DMS 273 (cell line): ENCODE measurements at regions not wholly inside any gene's neighbourhood (a gene's known extent, or its start where the extent isn't known, plus 50 kb on each side); places are given as distances from the start of the nearest gene placed in this dataset.

Experiments
- DNase-seq: peaks from one replicate; lab custom pipeline; 2025; ENCODE audit not compliant: unreplicated experiment; lab: John Stamatoyannopoulos, UW

DNA sequence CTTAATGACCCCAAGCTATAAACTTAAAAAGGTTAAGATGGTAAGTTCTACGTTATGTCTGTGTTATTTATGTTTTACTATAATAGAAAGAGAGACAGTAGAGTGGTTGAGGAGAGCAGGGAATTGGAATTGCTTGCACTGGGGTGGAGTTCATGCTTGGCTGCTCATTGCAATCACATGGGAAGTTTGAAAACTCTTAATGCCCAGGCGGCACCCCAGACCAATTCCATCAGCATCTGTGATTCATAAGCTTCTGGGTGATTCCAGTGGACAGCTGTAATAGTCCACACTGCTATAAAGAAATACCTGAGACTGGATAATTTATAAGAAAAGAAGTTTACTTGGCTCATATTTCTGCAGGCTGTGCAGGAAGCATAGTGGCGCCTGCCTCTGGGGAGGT is 323.9 kb upstream of the MSX2 start:
- DNase-seq = no peak

DNA sequence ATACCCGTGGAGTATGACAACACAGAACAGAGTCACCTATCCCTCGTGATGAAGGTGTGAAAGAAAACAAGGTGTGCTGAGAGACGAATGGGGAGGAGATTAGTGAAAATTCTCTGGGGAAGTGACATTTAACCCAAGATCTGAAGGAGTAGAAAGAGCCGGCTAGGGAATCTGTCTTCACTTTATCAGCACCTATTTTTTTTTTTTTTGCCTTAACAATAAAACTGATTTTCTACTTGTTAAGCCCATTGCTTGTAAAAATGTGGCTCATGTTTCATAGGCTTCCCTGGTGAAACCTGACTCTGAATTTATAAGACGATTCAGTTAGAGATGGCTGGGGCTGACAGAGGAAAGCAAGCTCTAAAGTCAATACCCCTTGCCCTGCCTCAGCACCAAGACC is 322.6 kb upstream of the MSX2 start:
- no peak for DNase-seq

DNA sequence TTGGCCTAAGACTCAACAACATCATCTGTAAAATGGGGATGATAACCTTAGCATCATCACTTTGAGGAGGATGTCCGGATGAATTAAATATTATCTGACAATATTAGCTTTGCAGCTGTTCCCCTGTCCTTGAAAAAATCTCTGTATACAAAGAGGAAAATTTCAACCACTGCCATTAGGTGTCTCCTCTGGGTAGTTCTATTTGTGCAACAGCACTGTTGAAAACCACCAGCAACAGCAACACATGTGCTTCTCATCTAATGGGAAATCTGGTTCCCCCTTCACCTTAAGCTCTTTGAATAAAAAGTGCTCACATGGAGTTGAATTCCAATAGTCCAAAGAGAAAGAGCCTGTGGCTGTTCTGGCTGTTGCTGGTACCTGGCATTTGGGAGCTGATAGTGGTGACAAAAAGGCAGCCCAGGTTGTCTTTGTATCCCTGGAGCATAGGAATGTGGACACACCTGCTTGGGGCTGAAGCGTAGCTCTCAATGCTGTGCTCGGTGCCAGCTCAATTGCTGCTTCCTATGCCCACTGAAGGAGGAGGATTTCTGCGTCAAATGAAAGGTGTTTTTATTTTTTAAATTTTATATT is 322.1 kb upstream of the MSX2 start:
- no peak for DNase-seq

DNA sequence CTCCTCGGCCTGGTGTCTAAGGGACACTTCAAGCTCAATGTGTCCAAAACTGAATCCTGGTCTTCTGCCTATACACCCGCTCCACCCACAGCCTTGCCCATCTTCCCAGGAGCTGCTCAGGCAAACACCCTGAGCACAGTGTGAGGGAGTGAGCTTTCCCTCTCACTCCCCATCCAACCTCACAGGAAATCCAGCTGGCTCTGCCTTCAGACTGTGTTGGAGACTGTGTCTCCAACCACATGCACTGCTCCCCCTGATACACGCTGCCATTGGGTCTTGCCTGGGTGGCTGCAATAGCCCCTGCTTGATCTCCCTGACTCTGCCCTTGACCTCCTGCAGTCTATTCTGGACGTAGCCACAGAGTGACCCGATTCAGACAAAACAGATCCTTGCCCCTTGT is 319.5 kb upstream of the MSX2 start:
- DNase-seq = no peak

DNA sequence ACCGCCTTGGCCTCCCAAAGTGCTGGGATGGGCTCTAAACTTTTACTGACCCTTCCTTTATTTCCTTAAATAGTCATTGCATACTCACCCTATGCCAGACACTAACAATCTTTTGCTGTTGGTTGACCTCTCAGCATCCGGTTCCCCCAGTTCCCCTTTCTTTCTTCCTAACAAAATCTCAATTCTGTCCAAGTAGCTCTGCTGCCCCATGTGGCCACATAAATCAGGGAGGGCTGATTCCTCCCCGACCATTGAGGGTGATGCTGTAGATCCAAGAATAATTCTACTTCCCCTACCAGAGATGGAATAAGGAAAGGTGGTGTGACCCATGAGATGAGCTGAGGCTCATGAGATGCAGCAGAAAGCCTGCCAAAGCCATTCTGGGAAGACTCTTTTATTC is 315.3 kb upstream of the MSX2 start:
- DNase-seq = no peak

DNA sequence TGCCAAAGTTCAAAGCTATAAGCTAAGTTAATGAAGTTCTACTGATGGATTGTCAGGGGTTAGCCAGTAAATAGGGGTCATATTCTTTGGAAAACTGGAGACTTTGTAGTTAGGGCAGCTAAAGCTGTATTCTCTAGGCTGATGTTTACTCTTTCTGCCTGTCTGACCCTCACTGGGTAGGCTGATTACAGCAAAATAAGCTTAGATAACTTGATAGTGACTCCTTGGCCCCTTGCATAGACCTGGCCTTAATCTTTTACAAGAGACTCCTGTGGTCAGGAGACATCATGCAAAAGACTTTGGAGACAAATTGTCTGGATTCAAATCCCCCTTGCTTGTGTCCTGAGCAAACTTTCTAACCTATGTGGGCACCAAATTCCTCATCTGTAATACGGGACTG is 314.4 kb upstream of the MSX2 start:
- no peak for DNase-seq

DNA sequence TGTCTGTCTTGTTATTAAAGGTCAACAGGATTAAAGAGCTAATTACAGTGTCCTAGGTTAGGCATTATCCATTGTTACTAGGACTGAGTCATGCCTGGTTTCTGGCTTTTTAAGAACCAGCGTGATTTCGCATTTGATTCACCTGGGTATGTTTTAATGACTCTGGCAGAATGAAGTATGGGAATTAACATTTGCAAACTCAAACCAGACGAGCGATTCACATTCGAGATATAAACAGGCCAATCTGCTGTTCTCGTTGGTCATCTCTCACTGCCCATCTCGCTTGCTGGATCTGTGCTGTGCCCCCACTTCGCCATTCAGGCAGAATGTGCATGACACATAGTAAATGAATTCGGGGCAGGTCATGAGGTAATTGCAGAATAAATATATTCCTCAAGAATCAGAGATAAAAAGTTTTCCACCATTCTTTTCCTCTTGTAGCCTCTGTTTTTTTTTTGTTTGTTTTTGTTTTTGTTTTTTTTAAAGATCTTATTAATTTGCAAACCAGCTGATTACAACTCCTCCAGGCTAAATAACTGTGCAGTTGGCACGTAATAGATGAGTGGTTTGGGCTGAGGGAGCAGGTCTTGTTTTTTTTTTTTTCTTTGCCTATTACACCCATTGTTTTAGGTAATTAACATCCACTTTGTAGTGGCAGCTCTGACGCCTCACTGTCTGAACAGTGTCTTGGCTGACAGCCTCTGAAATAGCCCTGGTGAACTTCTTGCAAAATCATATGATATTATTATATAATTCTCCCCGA is 313.5 kb upstream of the MSX2 start:
- DNase-seq = no peak

DNA sequence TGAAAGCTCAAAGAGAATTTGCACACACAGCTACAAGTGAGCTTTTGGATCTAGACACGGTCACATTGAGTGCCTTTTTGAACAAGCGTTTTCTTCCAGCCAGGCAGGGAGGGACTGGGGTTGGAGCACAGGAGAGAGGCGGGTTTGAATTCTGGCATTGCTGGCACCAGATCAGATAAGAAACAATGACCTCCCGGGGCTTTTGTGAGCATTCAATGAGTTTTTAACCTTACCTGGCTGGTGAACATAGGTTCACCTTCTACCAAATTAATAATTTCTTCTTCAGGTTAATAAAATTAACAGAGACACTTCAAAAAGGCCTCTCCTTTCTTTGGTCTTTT is 312.9 kb upstream of the MSX2 start:
- DNase-seq = no peak

DNA sequence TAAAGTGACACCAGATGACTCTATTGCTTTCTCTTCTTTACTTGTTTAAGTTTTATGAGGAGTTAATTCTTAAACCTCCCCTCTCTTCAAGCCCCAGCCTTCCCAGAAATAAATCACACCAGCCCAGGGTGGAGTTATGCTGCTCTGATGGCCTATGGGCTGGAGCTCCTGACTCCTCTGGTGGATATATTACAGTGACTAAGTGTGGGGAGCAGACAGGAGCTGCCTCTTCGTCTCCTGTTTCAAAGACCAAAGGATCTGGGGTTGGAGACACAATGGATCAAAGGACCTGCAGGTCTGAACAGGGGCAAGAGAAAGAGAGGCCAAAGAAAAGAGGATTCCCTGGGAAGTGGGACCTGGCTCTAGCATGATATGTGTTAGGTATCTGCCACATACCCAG is 312.0 kb upstream of the MSX2 start:
- no peak for DNase-seq

DNA sequence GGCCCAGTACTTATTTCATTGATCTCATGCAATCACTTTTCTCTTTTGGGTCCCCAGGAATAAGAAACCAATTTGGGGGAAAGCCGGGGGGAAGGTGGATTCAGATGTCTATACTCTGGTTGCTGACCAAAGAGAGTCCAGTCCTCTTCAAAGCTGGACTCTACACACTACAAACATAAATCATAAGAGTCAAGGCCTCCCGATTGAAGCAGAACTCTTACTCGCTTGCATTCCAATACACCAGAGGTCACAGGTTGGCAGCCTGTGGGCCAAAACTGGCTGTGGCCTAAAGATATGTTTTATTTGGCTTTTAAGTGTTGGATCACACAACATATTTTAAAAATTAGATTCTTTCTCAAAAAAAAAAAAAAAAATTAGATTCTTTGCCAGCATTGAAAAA is 311.4 kb upstream of the MSX2 start:
- no peak for DNase-seq

DNA sequence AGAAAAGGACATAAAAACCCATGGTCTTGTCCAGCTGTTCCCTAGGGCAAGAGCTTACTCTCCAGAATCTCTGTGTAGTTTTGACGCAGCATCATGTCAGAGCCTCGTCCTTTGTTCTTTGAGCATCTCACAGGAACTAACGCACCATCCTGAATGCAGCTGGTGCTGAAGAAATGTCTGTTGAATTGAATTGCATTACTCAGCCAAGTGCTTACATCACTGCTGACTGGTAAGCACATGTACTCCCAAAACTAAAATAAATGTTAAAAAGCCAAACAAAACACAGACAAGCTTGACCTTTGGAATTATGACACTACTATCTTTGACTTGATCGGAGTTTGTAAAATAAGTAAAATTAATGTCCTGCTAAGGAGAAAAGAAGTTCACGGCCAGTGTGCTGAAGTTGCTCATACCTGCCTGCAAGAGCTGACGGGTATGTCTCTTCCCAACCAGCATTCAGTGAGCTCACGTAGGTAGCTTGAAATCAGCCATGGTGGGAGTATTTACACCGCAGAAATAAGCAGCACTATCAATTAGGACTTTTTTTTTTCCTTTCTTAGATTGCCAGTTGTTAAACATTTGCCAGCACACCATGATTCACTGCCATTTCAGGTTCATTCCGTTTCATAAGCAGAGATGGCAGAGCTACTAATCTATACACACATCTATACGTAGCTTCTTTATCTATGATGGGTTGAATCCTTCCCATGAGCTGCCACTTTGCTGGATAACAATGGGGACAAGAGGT is 310.6 kb upstream of the MSX2 start:
- DNase-seq = no peak

DNA sequence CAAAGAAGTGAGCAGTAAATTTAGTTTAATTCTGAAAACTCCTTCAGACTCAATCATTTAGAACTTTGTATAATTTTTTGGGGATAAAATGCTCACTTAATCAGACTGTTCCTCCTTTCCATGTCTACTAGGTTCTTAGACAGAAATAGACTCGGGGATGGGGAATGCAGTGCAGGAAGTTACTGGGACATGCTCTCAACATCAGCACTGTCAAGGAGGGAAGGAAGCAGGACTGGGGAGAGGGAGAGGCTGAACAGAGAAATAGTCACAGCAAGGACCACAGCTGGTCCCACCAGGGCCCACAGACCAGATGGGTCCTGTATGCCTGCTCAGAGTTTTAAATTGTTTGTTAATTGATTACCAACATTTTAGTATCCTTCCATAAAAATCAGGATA is 310.1 kb upstream of the MSX2 start:
- no peak for DNase-seq

DNA sequence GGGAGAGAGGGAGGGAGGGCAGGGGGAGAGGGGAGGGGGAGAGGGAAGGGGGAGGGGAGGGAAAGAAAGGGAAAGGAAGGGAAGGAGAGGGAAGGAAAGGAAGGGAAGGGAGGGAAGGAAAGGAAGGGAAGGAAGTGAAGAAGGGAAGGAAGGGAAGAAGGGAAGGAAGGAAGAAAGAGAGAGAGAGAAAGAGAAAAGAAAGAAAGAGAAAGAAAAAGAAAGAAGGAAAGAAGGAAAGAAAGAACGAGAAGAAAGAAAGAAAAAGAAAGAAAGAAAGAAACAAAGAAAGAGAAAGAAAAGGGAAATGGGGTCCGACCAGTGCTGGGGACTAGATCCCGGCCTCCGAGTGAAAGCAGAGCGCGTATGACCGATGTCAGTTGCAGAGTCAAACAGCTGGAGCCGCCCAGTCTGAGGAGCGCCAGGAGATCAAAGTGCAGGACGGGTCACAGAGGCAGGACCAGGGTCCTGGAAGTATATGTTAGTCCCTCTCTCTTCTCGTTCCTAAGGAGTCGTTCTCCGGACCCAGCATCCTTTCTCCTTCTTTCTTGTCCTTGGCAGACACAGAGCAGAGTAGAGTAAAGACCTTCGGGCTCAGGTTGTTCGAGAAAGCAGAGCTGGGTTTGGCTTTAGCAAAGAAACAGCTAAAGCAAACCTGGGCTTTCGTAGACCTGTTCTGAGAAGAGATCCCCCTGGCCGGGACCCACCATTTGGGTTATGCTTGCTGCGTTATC is 305.4 kb upstream of the MSX2 start:
- DNase-seq = no peak

DNA sequence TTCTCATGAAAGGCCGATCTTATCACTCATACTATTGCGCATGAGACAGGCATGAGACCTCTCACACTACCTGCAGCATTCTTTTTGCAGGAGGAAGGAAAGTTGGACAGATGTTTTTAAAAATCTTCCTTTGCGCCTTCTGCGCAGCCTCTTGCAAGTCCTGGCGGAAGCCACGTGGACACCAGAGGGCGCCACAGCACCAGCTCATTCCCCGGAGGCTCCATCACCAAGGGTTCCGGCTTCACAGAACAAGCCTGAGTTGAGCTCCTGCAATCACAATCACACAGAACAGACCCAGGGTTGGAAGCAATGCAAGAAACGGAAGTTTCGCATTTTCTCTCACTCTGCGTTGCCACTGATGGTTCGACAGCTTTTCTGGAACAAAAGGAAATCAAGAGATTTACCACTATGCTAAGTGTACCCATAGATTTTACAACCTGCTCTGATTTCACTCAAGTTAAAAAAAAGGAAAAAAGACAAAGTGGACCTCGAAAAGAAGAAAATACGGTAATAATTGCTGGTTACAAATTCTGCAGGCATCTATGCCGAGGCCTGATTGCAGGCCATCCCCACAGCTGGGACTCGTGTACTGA is 304.7 kb upstream of the MSX2 start:
- DNase-seq = peak; percentile 85

DNA sequence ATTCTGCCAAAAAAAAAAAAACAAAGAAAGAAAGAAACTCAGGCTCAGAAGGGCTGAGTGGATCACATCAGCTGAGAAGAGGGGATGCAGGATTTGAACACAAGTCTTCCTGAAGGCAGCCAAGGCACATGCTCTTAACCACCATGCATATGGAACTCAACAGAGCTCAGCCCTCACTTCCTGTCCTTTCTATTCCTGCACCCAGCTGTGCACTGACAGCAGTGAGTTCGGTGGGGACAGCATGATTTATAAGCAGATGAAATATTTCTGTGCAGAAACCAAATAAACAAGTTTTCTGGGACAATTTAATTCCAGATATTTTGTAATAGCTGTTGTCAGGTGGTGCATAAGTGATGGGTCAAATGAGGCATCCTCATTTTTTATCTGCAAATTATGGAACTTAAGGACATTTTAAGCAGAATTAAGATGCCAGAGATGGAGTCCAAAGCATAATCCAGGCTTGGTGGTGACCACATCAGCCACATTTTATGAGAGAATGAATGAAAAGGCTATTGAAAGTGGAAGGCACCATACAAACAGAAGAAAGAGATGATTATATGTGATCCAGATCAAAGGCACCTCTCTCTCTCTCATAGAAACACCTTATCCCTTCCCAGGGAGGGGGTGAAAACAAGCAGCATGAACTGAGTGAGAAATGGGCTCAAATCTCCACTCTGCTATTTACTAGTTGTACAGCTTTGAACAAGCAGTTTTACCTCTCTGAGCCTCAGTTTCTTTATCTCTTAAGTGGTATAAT is 303.6 kb upstream of the MSX2 start:
- DNase-seq = no peak

DNA sequence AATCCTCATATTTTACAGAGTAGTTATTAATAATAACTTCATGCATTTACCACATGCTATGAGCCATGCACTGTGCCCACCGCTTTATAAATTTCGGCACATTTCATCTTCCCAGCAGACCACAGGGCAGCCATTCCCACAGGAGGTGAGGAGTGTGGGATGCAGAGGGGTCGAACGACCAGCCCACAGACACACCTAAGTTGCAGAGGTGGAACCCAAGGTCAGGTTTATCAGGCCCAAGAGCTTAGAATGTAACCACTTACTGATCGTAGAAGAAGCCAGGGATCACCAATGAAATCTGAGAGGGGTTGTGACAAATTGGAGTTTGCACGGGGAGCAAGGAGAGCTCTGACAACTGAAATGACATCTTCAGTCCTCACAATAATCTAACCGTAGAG is 303.0 kb upstream of the MSX2 start:
- DNase-seq = no peak

DNA sequence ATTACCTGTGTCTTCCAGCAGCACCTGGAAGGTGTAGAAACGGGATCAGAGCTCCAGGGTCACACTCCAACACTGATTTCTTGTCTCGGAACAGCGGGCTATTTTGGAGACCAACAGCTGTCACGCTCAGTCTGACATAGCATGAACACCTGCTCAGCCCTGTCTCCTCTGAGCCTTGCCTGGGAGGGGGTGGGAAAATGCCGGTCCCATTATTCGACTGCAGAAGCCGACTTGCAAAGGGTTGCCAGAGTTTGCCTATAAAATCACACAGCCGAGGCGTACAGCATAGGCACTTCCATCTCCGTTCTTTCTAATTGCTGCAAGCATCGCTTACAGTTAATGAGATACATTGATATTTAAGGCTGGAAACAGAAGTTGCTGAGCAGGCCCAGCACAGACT is 300.8 kb upstream of the MSX2 start:
- DNase-seq = peak; percentile 15

DNA sequence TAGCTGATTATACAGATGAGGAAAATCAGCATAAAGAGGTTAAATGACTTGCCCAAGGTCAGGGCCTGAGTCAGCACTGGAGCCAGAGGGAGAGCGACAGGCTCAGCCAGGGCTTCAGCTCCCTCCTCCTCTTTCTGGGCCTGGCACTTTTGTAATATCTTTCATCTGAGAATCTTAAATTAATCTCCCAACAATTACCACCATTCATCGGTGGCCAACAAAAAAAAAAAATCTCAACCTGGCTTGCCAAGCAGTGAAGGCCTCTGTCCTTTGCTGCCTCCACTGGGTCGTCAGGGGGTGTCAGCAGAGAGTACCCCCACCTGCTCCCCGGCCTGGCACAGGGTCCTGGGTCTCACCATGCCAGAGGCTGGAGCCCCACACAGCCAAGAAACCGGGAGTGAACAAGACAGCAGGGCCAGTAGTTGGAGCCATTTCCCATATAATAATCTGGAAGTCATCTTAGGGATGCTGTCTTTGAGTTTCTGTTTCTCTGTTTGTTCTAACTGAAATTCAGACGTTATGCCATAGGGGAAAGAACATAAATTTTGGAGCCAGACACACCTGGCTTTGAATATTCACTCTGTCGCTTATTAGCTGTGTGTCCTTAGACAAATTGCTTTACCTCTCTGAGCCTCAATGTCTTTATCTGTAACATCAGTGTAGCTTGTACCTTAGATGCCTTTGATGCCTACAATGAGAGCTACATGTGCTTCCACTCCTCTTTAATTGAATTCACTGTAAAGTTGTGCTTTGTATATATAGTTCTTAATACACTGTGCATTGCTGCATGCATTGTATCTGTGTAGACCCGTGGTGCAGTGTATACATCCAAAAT is 299.9 kb upstream of the MSX2 start:
- no peak for DNase-seq

DNA sequence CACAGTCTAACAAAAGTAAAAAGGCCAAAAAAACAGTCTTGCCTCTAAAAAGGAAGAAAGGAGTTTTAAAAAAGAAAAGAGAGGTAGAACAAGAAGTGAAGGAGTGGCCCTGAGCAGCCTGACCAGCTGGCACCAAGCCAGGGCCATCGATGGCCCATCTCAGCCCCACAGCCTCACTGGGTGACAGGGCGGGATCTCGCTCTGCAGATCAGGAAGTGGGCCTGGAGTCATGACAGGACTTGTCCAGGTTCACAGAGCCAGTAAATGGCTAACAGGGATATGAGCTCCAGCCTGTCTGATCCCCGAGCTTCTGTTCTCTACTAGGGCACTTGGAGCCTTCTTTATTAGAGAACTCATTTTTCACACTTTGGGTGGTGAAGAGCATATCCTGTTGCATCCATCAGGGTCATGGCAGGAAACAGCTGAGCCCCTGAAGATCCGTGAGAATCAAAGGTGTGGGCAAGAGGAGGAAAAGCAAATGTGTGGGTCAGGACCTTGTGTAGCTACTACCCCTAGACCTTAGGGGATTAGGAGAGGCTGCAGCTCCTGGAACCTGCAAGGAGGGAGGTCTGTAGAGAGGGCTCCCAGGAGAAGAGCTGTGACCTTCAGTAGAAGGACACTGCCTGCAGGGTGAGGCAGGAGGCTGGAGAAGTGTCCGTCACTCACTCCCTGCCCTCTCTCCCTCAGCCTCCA is 299.0 kb upstream of the MSX2 start:
- DNase-seq = no peak
